DMS153 (cell line): ENCODE measurements at regions not wholly inside any gene's neighbourhood (a gene's known extent, or its start where the extent isn't known, plus 50 kb on each side); places are given as distances from the start of the nearest gene placed in this dataset.

Source experiments
- DNase-seq: peaks from one replicate; lab custom pipeline; 2025; lab: John Stamatoyannopoulos, UW

DNA sequence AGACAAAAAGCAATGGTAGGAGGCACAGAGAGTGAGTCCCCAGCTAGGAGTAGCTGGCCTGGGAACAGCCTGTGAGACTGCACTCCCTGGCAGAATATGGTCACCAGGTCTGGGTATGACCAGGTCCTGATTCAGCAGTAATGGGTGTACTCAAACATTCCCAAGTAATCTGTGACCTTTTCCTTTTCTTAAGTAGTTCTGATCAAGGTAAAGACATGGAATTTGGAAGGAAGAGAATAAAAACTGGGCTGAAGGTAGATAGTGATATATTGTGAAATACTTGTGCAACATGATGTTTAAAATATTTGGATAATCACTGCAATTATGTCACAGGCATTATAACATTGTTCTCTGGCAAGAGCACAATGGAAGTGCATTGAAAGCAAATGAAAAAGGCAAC lies 147.2 kb upstream of the DPYD start:
- DNase-seq, result no peak

DNA sequence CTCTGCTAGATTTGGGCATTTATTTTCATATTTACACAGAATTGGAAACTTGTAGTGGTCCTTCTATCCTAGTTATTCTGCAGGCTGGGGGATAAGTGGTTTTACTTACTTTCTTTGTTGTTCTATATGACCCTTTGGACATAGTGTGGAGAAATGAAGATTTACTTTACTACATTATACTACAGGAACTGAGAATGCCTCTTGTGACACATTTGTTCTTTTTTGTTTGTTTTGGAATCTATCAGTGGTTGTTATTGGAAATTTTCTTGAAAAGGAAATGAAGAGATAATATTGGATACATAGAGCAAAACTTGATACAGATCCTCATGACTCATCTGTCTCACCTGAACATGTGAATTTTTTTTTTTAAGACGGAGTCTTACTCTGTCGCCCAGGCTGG lies 146.1 kb upstream of the DPYD start:
- DNase-seq, result no peak

DNA sequence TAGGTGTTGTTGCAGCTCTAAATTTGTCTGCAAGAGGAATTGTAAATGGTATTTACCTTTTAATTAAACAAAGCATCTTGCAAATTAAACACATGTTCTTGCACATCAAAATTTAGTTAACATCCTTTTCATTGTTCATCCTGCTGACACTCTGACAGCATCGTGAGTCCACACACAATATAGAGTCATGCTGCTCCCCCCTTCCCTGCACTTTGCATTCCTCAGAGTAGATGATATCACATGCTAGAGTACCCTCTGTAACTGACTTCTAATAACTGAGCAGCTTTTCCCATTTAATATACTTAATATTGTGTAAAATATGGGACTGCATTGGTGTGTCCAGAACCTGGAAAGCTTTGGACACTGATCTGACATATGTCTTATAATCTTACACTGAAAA lies 138.8 kb upstream of the DPYD start:
- DNase-seq, result no peak

- no peak for DNase-seq
Measured at GRCh38 chr1:98058676-98059075, 137.8 kb upstream of the DPYD start.

- DNase-seq, result no peak
Measured at GRCh38 chr1:98057236-98057910, 136.5 kb upstream of the DPYD start.

- no peak for DNase-seq
Measured at GRCh38 chr1:98056781-98057180, 135.9 kb upstream of the DPYD start.

- no peak for DNase-seq
Measured at GRCh38 chr1:98055457-98055856, 134.6 kb upstream of the DPYD start.

DNA sequence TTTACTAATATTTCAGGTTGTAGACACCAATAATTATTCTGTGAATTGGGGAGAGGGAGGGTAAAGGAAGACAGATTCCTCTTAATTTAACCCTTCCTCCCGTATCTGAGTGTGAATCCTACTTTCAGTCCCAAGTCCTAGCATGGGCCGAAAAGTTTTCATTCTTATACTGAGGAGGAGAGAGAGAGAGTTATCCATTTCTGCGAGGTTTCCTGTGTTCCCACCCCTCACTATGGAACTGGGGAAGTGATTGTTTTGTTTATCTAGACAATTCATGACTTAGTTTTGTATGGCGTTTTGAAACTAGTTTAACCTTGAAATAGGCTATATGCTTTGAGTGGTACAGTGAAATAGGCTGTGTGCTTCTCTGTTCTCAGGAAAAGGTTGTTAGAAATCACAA lies 134.0 kb upstream of the DPYD start:
- DNase-seq, result no peak

- DNase-seq, result no peak
Measured at GRCh38 chr1:98054367-98054701, 133.5 kb upstream of the DPYD start.

DNA sequence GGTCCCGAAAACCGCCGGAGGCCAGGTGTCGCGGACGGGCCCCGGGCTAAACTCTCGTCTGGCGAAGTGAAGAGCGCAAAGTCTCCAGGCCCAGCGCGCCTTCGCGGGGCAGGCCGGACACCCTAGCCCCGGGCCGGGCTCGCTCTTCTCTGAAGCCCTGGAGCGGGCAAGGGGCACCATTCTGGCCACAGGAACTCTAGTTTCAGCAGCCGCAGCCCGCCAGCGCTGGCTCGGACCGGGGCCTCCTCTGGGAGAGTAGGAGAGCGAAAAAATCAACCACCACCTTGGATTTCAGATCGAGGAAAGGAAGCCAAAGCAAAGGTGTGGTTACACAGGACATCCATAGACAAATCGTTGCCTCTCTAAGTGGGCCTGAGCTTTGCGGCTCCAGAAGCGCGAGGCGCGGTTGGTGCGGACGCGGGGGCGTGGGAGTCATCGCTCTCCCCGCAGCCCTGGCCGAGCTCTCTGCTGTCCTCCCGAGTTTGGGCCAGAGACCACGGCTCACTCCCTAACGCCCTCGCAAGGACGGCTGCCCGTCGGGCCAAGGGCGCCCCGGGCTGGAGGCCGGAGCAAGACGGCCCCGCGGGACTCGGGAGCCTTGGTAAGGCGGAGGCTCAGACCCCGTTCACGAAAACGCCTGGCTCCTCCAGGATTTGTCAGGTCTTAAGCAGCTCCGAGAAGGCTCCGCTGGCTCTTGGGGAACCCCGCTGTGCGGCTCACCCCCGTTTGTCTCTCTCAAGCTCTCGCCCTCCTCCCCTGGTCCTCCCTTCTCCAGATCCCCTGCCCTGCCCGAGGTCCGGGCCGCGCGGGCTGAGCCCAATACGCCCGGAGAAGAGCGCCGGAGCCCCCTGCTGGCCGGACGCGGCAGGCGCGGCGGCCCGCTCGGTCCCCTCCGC lies 132.9 kb upstream of the DPYD start:
- DNase-seq, result peak; percentile 31

GRCh38 chr1:98051065-98051675 lies 130.3 kb upstream of the DPYD start:
- peak; percentile 27 for DNase-seq

- peak; percentile 46 for DNase-seq
Measured at GRCh38 chr1:98049370-98050135, 128.7 kb upstream of the DPYD start.

- DNase-seq, result no peak
Measured at GRCh38 chr1:98048751-98049325, 128.0 kb upstream of the DPYD start.

- peak; percentile 61 for DNase-seq
Measured at GRCh38 chr1:98048244-98048643, 127.4 kb upstream of the DPYD start.

- no peak for DNase-seq
Measured at GRCh38 chr1:98047171-98047570, 126.3 kb upstream of the DPYD start.

DNA sequence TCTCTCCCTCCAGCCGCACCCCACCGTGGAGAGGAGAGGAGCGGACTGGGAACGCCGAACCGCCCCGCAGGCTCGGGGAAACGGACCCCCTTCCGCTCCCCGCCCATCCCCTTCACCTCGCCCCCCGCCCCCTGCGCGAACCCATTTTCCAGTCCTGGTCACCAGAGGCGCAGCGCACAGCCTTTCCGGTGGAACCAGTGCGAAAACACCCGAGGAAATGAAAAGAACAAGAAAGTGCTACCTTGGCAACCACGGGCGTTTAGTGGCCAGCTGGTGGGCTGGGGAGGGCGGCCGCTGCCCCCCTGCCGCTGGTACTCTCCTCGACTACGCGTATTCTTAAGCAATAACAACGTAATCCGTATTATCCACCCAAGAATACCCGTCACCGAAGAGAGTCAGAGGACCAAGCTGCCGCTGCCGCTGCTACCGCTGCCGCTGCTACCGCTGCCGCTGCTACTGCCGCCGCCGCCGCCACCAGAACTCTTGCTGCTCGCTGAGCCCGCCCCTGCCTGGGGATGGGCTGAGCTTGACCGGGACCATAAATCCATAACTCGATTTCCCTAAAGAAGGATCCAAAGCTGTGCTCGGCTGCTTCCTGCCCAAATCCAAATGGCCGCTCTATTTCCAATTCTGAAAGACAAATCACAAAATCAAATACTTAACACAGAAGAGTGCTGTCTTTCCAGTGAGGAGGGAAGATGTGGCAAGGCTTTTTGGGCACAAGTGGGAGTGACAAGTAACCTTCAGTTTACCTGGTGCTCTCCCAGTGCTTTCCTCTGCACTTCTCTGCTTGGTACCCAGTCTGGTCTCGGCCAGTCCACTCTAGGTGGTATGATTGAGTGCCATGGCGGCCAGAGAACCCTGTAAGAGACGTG lies 125.2 kb upstream of the DPYD start:
- DNase-seq, result peak; percentile 23

DNA sequence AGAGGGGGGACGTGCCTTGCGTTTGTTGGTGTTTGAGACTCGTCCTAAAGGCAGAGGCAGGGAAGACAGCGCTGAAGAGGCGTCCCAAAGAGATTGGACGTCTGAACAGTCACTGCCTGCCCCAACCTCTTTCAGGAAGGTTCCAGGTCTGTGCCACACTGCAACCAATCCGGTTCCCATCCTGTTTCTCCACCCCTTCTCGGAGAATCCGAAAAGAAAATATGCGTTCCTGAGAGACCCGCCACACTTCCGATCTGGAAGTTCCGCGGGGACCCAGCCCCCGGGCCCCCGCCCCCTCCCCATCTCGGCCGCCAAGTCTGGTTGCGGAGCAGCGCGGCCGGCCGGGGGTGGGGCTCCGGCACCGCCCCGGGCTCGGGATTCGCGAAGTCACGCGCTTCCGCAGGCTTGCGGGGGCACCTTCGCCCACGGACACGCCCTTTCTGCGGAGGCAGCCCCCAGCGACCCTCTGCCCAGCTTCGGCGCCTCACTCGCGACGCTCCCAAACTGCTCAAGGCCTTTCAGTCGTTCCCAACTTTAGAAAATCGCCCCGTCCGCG lies 124.5 kb upstream of the DPYD start:
- no peak for DNase-seq

- no peak for DNase-seq
Measured at GRCh38 chr1:98044766-98045165, 123.9 kb upstream of the DPYD start.

DNA sequence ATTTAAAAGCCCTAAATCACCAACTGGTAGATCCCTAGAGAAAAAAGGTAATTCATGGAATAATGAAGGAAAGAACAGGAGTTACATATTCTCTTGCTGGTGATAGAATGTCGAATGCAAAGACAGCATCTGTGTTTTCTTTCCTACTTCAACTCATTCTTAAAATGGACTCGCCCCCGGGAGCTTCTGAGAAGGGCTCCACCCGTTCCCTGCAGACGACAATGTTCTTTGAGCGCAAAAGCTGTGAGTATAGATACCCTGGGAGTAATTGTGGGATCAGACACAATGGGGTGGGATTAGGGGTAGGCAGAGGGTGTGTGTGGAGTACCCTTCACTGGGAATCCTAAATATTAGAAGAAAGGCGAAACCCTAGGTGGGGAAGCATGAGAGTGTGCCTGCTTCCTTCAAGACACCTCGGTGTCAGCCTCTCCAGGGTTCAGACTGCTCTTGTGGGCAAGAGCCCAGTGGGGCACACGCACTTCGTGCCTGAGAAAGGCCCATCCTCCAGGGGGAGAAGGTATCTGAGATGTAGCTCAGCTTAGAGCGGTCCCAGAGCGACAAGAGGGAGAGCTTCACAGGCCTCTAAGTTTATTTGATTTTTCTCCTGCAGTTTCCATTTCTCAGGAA lies 123.3 kb upstream of the DPYD start:
- DNase-seq, result no peak

DNA sequence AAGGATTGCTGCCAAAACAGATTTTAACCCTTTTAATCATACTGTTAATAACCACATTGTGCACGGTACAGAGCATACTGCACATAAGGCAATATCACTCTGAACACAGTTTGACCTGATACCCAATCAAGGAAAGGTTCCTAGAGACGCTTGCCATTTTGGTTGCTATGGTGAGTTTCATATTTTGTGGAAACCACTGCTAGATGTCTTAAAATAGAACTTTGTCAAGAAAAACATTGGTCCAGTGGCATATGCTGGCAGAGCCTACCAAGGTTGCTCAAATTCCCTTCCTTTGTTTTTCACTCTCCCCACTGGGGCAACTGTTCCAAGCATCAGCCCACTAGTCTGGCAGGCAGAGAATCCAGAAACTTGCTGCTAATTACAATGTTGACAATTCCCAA lies 114.8 kb upstream of the DPYD start:
- DNase-seq, result no peak
